ENCODE measurements at regions not wholly inside any gene's neighbourhood (a gene's known extent, or its start where the extent isn't known, plus 50 kb on each side); places are given as distances from the start of the nearest gene placed in this dataset.

- H3K4me1 ChIP-seq (ENCODE audit: insufficient read depth, low read length) = peaks cover 3% of the 10 kb centered on the region; the same call in 1 of the 2 replicates
- H3K36me3 ChIP-seq (ENCODE audit: insufficient read depth, low read depth, low read length) = no peaks in the 10 kb centered on the region
- no peak overlapping the region for H3K4me3 ChIP-seq (ENCODE audit: low read length)
- no peak overlapping the region for H3K27ac ChIP-seq (ENCODE audit: low read length)
- H3K9me3 ChIP-seq (ENCODE audit: insufficient read depth, low read depth, low read length) = peaks cover 9% of the 10 kb centered on the region
- no peaks in the 10 kb centered on the region for H3K27me3 ChIP-seq (ENCODE audit: insufficient read depth, low read length)
- H3K9ac ChIP-seq (ENCODE audit: low read depth, low read length) = no peak overlapping the region
These were observed 220.6 kb upstream of the SH3BP4 start for GRCh38 chr2:234731236-234731635.

GRCh38 chr2:234730066-234730640 lies 221.7 kb upstream of the SH3BP4 start:
- Histone ChIP-seq H3K4me1 (ENCODE audit: insufficient read depth, low read length) (peaks cover 3% of the 10 kb centered on the region; the same call in 1 of the 2 replicates), H3K9ac (ENCODE audit: low read depth, low read length) (no peak overlapping the region), H3K9me3 (ENCODE audit: insufficient read depth, low read depth, low read length) (peaks cover 6% of the 10 kb centered on the region), H3K27me3 (ENCODE audit: insufficient read depth, low read length) (no peaks in the 10 kb centered on the region), H3K36me3 (ENCODE audit: insufficient read depth, low read depth, low read length) (no peaks in the 10 kb centered on the region), H3K27ac (ENCODE audit: low read length) (no peak overlapping the region), H3K4me3 (ENCODE audit: low read length) (no peak overlapping the region)

GRCh38 chr2:234725528-234726264 lies 226.1 kb upstream of the SH3BP4 start:
- H3K36me3 ChIP-seq (ENCODE audit: insufficient read depth, low read depth, low read length) = no peaks in the 10 kb centered on the region
- no peaks in the 10 kb centered on the region for H3K9me3 ChIP-seq (ENCODE audit: insufficient read depth, low read depth, low read length)
- no peak overlapping the region for H3K9ac ChIP-seq (ENCODE audit: low read depth, low read length)
- no peak overlapping the region for H3K27ac ChIP-seq (ENCODE audit: low read length)
- no peaks in the 10 kb centered on the region for H3K27me3 ChIP-seq (ENCODE audit: insufficient read depth, low read length)
- H3K4me3 ChIP-seq (ENCODE audit: low read length) = no peak overlapping the region
- peaks cover 3% of the 10 kb centered on the region; the same call in 1 of the 2 replicates for H3K4me1 ChIP-seq (ENCODE audit: insufficient read depth, low read length)

- Histone ChIP-seq H3K27me3 (ENCODE audit: insufficient read depth, low read length) (no peaks in the 10 kb centered on the region), H3K36me3 (ENCODE audit: insufficient read depth, low read depth, low read length) (no peaks in the 10 kb centered on the region), H3K4me1 (ENCODE audit: insufficient read depth, low read length) (peaks cover under 1% of the 10 kb centered on the region; the same call in 1 of the 2 replicates), H3K4me3 (ENCODE audit: low read length) (no peak overlapping the region), H3K9me3 (ENCODE audit: insufficient read depth, low read depth, low read length) (no peaks in the 10 kb centered on the region), H3K9ac (ENCODE audit: low read depth, low read length) (no peak overlapping the region), H3K27ac (ENCODE audit: low read length) (no peak overlapping the region)
These were observed 227.0 kb upstream of the SH3BP4 start for GRCh38 chr2:234724850-234725249.

- H3K36me3 ChIP-seq (ENCODE audit: insufficient read depth, low read depth, low read length) = no peaks in the 10 kb centered on the region
- H3K4me3 ChIP-seq (ENCODE audit: low read length) = no peak overlapping the region
- no peak overlapping the region for H3K27ac ChIP-seq (ENCODE audit: low read length)
- no peaks in the 10 kb centered on the region for H3K4me1 ChIP-seq (ENCODE audit: insufficient read depth, low read length)
- H3K27me3 ChIP-seq (ENCODE audit: insufficient read depth, low read length) = no peaks in the 10 kb centered on the region
- H3K9me3 ChIP-seq (ENCODE audit: insufficient read depth, low read depth, low read length) = no peaks in the 10 kb centered on the region
- no peak overlapping the region for H3K9ac ChIP-seq (ENCODE audit: low read depth, low read length)
These were observed 226.5 kb upstream of the ARL4C start for GRCh38 chr2:234723400-234723799.

GRCh38 chr2:234722176-234722575 lies 225.3 kb upstream of the ARL4C start:
- Histone ChIP-seq H3K4me3 (ENCODE audit: low read length) (no peak overlapping the region), H3K4me1 (ENCODE audit: insufficient read depth, low read length) (no peaks in the 10 kb centered on the region), H3K27me3 (ENCODE audit: insufficient read depth, low read length) (no peaks in the 10 kb centered on the region), H3K27ac (ENCODE audit: low read length) (no peak overlapping the region), H3K36me3 (ENCODE audit: insufficient read depth, low read depth, low read length) (no peaks in the 10 kb centered on the region), H3K9ac (ENCODE audit: low read depth, low read length) (no peak overlapping the region), H3K9me3 (ENCODE audit: insufficient read depth, low read depth, low read length) (no peaks in the 10 kb centered on the region)

- no peak overlapping the region for H3K27ac ChIP-seq (ENCODE audit: low read length)
- H3K36me3 ChIP-seq (ENCODE audit: insufficient read depth, low read depth, low read length) = no peaks in the 10 kb centered on the region
- H3K4me1 ChIP-seq (ENCODE audit: insufficient read depth, low read length) = no peaks in the 10 kb centered on the region
- H3K4me3 ChIP-seq (ENCODE audit: low read length) = no peak overlapping the region
- no peaks in the 10 kb centered on the region for H3K9me3 ChIP-seq (ENCODE audit: insufficient read depth, low read depth, low read length)
- no peak overlapping the region for H3K9ac ChIP-seq (ENCODE audit: low read depth, low read length)
- H3K27me3 ChIP-seq (ENCODE audit: insufficient read depth, low read length) = peaks cover 3% of the 10 kb centered on the region; the same call in 1 of the 2 replicates
These were observed 222.3 kb upstream of the ARL4C start for GRCh38 chr2:234719116-234719716.

- Histone ChIP-seq H3K4me1 (ENCODE audit: insufficient read depth, low read length) (no peaks in the 10 kb centered on the region; the same call in 1 of the 2 replicates), H3K9ac (ENCODE audit: low read depth, low read length) (no peak overlapping the region), H3K36me3 (ENCODE audit: insufficient read depth, low read depth, low read length) (no peaks in the 10 kb centered on the region), H3K4me3 (ENCODE audit: low read length) (no peak overlapping the region), H3K27ac (ENCODE audit: low read length) (no peak overlapping the region), H3K9me3 (ENCODE audit: insufficient read depth, low read depth, low read length) (no peaks in the 10 kb centered on the region), H3K27me3 (ENCODE audit: insufficient read depth, low read length) (peaks cover 25% of the 10 kb centered on the region)
These were observed 219.4 kb upstream of the ARL4C start for GRCh38 chr2:234716271-234716670.

- no peaks in the 10 kb centered on the region for H3K9me3 ChIP-seq (ENCODE audit: insufficient read depth, low read depth, low read length)
- peaks cover 26% of the 10 kb centered on the region for H3K27me3 ChIP-seq (ENCODE audit: insufficient read depth, low read length)
- H3K4me3 ChIP-seq (ENCODE audit: low read length) = no peak overlapping the region
- H3K27ac ChIP-seq (ENCODE audit: low read length) = no peak overlapping the region
- no peaks in the 10 kb centered on the region for H3K36me3 ChIP-seq (ENCODE audit: insufficient read depth, low read depth, low read length)
- H3K4me1 ChIP-seq (ENCODE audit: insufficient read depth, low read length) = peaks cover 3% of the 10 kb centered on the region; the same call in 1 of the 2 replicates
- H3K9ac ChIP-seq (ENCODE audit: low read depth, low read length) = no peak overlapping the region
These were observed 218.9 kb upstream of the ARL4C start for GRCh38 chr2:234715671-234716250.

- Histone ChIP-seq H3K27ac (ENCODE audit: low read length) (no peak overlapping the region), H3K27me3 (ENCODE audit: insufficient read depth, low read length) (peaks cover 33% of the 10 kb centered on the region), H3K9ac (ENCODE audit: low read depth, low read length) (no peak overlapping the region), H3K4me3 (ENCODE audit: low read length) (no peak overlapping the region), H3K4me1 (ENCODE audit: insufficient read depth, low read length) (peaks cover 12% of the 10 kb centered on the region; the same call in 1 of the 2 replicates), H3K36me3 (ENCODE audit: insufficient read depth, low read depth, low read length) (no peaks in the 10 kb centered on the region), H3K9me3 (ENCODE audit: insufficient read depth, low read depth, low read length) (no peaks in the 10 kb centered on the region)
These were observed 217.8 kb upstream of the ARL4C start for GRCh38 chr2:234714711-234715110.

GRCh38 chr2:234712421-234712935 lies 215.6 kb upstream of the ARL4C start:
- Histone ChIP-seq H3K27ac (ENCODE audit: low read length) (no peak overlapping the region), H3K9me3 (ENCODE audit: insufficient read depth, low read depth, low read length) (no peaks in the 10 kb centered on the region), H3K4me3 (ENCODE audit: low read length) (no peak overlapping the region), H3K9ac (ENCODE audit: low read depth, low read length) (no peak overlapping the region), H3K36me3 (ENCODE audit: insufficient read depth, low read depth, low read length) (no peaks in the 10 kb centered on the region), H3K27me3 (ENCODE audit: insufficient read depth, low read length) (peaks cover 47% of the 10 kb centered on the region), H3K4me1 (ENCODE audit: insufficient read depth, low read length) (peaks cover 28% of the 10 kb centered on the region)
